GM12872 (cell line): ENCODE measurements at regions not wholly inside any gene's neighbourhood (a gene's known extent, or its start where the extent isn't known, plus 50 kb on each side); places are given as distances from the start of the nearest gene placed in this dataset.

Experiments used
- TF ChIP-seq, protein P1 (sequence below): IDR thresholded peaks from 3 replicates; pipeline ENCODE4 v1.5.1; 2011; ENCODE audit warnings: low read depth, mild to moderate bottlenecking, low read length, moderate library complexity; ENCODE audit not compliant: insufficient read depth

DNA sequence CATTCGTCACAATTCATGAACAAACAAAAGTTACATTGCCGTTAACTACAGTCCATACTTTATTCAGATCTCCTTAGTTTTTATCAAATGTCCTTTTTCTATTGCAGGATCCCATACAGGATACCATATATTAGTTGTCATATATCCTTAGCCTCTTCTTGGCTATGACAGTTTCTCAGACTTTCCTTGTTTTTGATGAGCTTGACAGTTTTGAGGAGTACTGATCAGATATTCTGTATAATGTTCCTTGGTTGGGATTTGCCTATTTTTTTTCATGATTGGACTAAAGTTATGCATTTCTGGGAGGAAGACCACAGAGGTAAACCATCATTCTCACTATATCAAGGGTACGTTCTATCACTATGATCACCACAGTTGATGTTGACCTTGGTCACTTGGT, 1627.4 kb upstream of the C9orf72 start:
- TF ChIP-seq, protein P1, sequence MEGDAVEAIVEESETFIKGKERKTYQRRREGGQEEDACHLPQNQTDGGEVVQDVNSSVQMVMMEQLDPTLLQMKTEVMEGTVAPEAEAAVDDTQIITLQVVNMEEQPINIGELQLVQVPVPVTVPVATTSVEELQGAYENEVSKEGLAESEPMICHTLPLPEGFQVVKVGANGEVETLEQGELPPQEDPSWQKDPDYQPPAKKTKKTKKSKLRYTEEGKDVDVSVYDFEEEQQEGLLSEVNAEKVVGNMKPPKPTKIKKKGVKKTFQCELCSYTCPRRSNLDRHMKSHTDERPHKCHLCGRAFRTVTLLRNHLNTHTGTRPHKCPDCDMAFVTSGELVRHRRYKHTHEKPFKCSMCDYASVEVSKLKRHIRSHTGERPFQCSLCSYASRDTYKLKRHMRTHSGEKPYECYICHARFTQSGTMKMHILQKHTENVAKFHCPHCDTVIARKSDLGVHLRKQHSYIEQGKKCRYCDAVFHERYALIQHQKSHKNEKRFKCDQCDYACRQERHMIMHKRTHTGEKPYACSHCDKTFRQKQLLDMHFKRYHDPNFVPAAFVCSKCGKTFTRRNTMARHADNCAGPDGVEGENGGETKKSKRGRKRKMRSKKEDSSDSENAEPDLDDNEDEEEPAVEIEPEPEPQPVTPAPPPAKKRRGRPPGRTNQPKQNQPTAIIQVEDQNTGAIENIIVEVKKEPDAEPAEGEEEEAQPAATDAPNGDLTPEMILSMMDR, result no peak

DNA sequence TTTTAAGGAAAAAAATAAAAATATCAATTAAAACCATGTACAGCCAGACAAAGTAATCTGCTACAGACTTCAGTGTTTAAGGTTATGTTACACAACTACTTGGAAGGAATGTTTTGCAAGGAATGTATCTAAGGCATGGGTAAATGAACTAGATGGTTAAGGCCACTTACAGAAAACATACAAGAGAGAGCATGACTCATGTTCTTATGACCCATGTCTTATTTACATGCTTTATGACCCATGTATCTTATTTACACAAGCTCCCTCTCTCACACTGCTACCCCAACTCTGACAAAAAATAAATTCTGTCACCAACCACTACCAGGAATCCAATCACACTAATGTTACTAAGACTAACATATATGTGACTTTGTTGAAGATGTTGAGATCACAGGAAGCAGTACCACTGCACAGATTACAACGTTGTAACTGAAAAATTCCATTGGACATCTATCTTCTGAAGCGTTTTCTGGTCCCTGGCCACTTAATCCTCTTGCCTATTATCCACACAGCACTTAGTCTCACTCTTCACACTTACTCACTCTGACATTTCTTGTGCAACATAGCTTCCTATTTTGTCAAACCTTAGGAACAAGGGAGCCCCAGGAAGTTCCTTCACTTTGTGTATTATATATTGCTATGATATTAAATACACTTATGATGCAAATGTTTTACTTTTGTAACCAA, 1630.1 kb upstream of the C9orf72 start:
- TF ChIP-seq, protein P1, result no peak

DNA sequence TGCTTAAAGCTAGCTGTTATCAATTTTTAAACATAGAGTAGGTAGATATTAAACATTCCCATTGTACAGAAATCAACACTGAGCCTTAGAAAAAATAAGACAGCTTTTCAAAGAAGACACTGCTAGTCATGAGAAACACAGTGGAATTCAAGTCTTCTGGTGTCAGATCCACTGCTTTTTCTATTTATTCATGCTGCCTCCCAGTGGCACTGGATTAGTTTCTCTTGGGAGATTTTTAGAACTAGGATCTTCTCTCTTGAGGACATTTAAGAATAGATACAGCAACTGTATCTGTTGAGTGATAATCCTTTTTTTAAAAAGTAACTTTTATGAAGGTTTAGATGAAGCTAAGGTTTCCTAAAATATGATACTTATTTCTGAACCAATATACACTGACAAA, 1635.4 kb upstream of the C9orf72 start:
- TF ChIP-seq, protein P1, result no peak

DNA sequence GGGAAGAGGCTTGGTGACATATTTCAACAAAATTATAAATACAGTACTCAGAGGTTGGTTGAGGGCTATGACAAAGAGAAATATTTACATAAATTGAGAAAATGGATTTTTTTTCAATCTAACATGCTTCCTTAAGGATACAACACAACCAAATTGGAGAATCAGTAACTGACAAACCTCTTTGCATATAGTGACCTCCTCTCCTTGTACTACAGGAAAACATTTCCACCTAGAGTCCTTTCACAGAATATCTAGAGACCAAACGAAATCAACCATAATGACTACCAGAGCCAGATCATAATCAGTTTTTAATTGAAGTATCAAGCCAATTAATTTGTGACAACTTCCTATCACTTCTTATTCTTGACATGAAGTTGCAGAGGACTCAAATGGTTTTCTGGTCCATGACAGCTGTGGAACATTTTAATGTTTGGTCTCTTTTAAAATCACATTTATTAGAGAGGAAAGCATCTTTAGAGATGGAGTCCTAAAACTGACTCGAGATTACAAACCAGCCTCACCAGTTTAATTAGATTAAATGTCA, 1636.5 kb upstream of the C9orf72 start:
- TF ChIP-seq, protein P1, result no peak

DNA sequence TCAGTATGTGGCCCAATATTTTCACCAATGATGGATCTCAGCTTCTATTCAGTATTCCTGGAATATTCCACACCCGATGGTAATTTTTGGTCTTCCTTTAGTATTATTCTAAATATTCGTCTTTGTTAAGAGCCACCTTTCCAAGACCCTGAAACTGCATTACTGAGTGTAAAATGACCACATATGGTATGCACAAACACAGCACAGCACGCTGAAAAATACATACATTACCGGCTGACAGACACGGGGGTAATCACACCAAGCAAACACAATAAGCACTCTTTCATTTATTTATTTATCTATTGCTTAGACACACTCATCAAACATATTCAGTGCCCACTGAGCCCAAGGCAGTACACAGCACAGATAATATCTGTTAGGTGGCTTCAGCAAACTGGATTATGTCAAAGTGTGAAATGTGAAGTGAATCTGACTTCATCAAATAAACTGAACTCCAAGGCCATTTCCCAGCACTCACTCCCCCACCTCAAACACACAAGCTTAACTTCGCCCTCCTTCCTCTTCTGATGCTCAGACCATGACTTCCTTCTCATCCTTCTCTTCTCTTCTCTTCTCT, 1637.8 kb upstream of the C9orf72 start:
- TF ChIP-seq, protein P1, result no peak

DNA sequence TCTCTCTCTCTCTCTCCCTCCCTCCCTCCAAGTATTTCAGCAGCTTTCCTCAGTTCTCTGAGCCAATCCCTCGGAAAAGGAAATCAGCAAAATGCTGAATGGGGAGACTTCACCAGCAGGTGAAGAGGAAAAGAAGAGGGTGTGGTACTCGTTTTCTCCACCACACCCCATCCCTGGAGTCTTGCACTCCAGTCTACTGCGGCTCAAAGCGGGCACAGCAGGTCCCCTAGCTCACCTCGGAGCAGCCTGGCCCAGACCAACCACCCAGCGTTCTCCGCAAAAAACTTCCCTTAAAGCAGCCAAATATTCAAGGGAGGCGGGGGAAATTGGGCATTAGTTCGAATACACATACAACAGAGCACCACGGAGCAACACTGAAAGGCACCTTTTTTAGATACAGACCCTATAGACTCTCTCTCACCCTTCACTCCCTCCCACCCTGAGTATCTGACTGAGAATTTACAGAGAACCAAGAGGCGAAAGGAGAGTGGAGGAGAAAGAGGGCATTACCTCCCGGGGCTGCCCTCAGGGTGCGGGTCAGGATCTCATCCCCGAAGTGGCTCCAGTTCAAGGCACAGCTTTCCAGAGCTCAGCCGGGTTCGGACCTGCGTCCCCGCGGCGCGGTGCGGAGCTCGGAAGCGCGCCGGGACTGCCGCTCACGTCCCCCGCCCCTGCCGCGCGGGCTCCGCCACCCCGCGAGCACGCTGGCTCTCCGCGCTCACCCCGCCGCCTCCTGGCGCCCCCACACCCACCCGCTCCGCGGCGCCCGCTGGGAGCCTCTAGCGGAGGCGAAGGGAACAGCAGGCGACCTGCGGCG, 1638.5 kb upstream of the C9orf72 start:
- TF ChIP-seq, protein P1, result peak; percentile 73
